Liver (tissue), 8 donors: ENCODE measurements at regions not wholly inside any gene's neighbourhood (a gene's known extent, or its start where the extent isn't known, plus 50 kb on each side); places are given as distances from the start of the nearest gene placed in this dataset.

ENCODE experiments used
- DNase-seq: peaks from one replicate; pipeline ENCODE4 v3.0.0-alpha.2; 2017; ENCODE audit warnings: low spot score
- H3K27ac ChIP-seq, 2 donors: one replicate each; pipeline ENCODE4 v1.7.0; 2013; ENCODE audit warnings: inconsistent platforms in 2 of 2, low read length in 2 of 2, control low read depth in 1 of 2, low read depth in 1 of 2, mild to moderate bottlenecking in 1 of 2
- H3K27me3 ChIP-seq, 4 donors: one replicate each; pipeline versions ENCODE4 v1.6.1 to v1.7.0; 2013; ENCODE audit warnings: low read length in 3 of 4, inconsistent platforms in 1 of 4, mild to moderate bottlenecking in 1 of 4, moderate library complexity in 1 of 4; ENCODE audit not compliant: control insufficient read depth in 4 of 4, insufficient read depth in 4 of 4
- H3K36me3 ChIP-seq, 4 donors: one replicate each; pipeline versions ENCODE4 v1.6.1 to v1.7.0; 2013; ENCODE audit warnings: low read length in 3 of 4, mild to moderate bottlenecking in 3 of 4, low read depth in 1 of 4, moderate library complexity in 1 of 4; ENCODE audit not compliant: control insufficient read depth in 4 of 4, insufficient read depth in 3 of 4
- H3K4me1 ChIP-seq, 4 donors: one replicate each; pipeline versions ENCODE4 v1.6.1 to v1.7.0; 2013; ENCODE audit warnings: low read length in 3 of 4, mild to moderate bottlenecking in 3 of 4, moderate library complexity in 1 of 4; ENCODE audit not compliant: control insufficient read depth in 4 of 4, insufficient read depth in 4 of 4
- H3K4me3 ChIP-seq, 3 donors: one replicate each; pipeline versions ENCODE4 v1.6.1 to v1.7.0; 2013; ENCODE audit warnings: low read length in 3 of 3, control low read depth in 1 of 3, low read depth in 1 of 3, mild to moderate bottlenecking in 1 of 3
- H3K9ac ChIP-seq, 2 donors: one replicate each; pipeline ENCODE4 v1.7.0; 2013; ENCODE audit warnings: low read length in 2 of 2, mild to moderate bottlenecking in 2 of 2, moderate library complexity in 2 of 2, control low read depth in 1 of 2, low read depth in 1 of 2
- H3K9me3 ChIP-seq, 4 donors: one replicate each; pipeline versions ENCODE4 v1.6.1 to v1.7.0; 2013; ENCODE audit warnings: low read length in 3 of 4; ENCODE audit not compliant: control insufficient read depth in 4 of 4
- CTCF ChIP-seq: fragments of 150-350 bp; IDR thresholded peaks from 2 replicates; pipeline ENCODE4 v1.5.1; 2017; ENCODE audit warnings: improper control_type of control experiment, low read depth, low read length; ENCODE audit not compliant: missing input control
- EGR1 ChIP-seq, 2 donors: IDR thresholded peaks; 2 replicates each; pipeline ENCODE4 v1.6.1; 2016 to 2018; ENCODE audit warnings: antibody characterized with exemption in 2 of 2, low read depth in 2 of 2
- FOXA1 ChIP-seq: IDR thresholded peaks from 2 replicates; pipeline ENCODE4 v1.6.1; 2016; ENCODE audit warnings: antibody characterized with exemption
- FOXA2 ChIP-seq: IDR thresholded peaks from 2 replicates; pipeline ENCODE4 v1.6.1; 2016; ENCODE audit warnings: antibody characterized with exemption
- GABPA ChIP-seq, 2 donors: IDR thresholded peaks in 1 of 2; conservative IDR thresholded peaks in 1 of 2; 2 replicates each; pipeline ENCODE4 v1.6.1; 2016; ENCODE audit warnings: antibody characterized with exemption in 2 of 2, mild to moderate bottlenecking in 1 of 2, moderate library complexity in 1 of 2
- HNF4A ChIP-seq, 2 donors: conservative IDR thresholded peaks; 2 replicates each; pipeline ENCODE4 v1.6.1; 2016; ENCODE audit warnings: antibody characterized with exemption in 2 of 2, mild to moderate bottlenecking in 2 of 2
- HNF4G ChIP-seq: IDR thresholded peaks from 2 replicates; pipeline ENCODE4 v1.6.1; 2016; ENCODE audit warnings: antibody characterized with exemption
- JUND ChIP-seq, 2 donors: IDR thresholded peaks; 2 replicates each; pipeline ENCODE4 v1.6.1; 2016; ENCODE audit warnings: antibody characterized with exemption in 2 of 2
- NR2F2 ChIP-seq: IDR thresholded peaks from 2 replicates; pipeline ENCODE4 v1.6.1; 2016; ENCODE audit warnings: antibody characterized with exemption
- RAD21 ChIP-seq, 2 donors: IDR thresholded peaks; 2 replicates each; pipeline ENCODE4 v1.6.1; 2016; ENCODE audit warnings: antibody characterized with exemption in 2 of 2, mild to moderate bottlenecking in 2 of 2
- REST ChIP-seq: IDR thresholded peaks from 2 replicates; pipeline ENCODE4 v1.6.1; 2016; ENCODE audit warnings: antibody characterized with exemption, mild to moderate bottlenecking
- RXRA ChIP-seq, 2 donors: IDR thresholded peaks; 2 replicates each; pipeline ENCODE4 v1.6.1; 2017 to 2018; ENCODE audit warnings: antibody characterized with exemption in 2 of 2, mild to moderate bottlenecking in 1 of 2
- SP1 ChIP-seq: IDR thresholded peaks from 2 replicates; pipeline ENCODE4 v1.6.1; 2018; ENCODE audit warnings: antibody characterized with exemption, mild to moderate bottlenecking
- TAF1 ChIP-seq: conservative IDR thresholded peaks from 2 replicates; pipeline ENCODE4 v1.6.1; 2016; ENCODE audit warnings: antibody characterized with exemption, mild to moderate bottlenecking
- YY1 ChIP-seq: IDR thresholded peaks from 2 replicates; pipeline ENCODE4 v1.6.1; 2016; ENCODE audit warnings: antibody characterized with exemption, mild to moderate bottlenecking
- ZBTB33 ChIP-seq: IDR thresholded peaks from 2 replicates; pipeline ENCODE4 v1.6.1; 2016; ENCODE audit warnings: antibody characterized with exemption
- WGBS: extraction: QIAGEN DNeasy Blood & Tissue Kit; methylation state at CpG from one replicate; pipeline ENCODE4 v1.1.7; 2013; 5-methylcytosine and 5-hydroxymethylcytosine counted together
- TF ChIP-seq, protein P1 (sequence below): IDR thresholded peaks from 2 replicates; pipeline ENCODE4 v1.6.1; 2016; ENCODE audit warnings: antibody characterized with exemption
- TF ChIP-seq, protein P2 (sequence below): IDR thresholded peaks from 2 replicates; pipeline ENCODE4 v1.6.1; 2016; ENCODE audit warnings: antibody characterized with exemption
- donor health status: healthy.
- donor health status: healthy.
- donor health status: healthy.
- donor health status: healthy.
- donor health status: healthy.

- no peak for DNase-seq
- 28% methylated on average over 6 of the region's 6 CpGs for WGBS
Measured at GRCh38 chr16:76900285-76901263, 290.4 kb upstream of the MON1B start.

More at GRCh38 chr16:76900285-76901263, 290.4 kb upstream of the MON1B start:
- H3K4me3 ChIP-seq = peak overlapping the region in 1 of 3 donors; percentile 29
- H3K9ac ChIP-seq = peak overlapping the region in 1 of 2 donors; percentile 41
- H3K27me3 ChIP-seq = no peaks in the 10 kb centered on the region
- TF ChIP-seq ZBTB33 (no peak), SP1 (peak; percentile 94), FOXA1 (no peak), EGR1 (IDR thresholded peaks at IDR 0.05; ENCODE audit: low read depth in 2 of 2) (peak in 1 of 2 donors; percentile 44), REST (peak; percentile 85), FOXA2 (no peak), RXRA (IDR thresholded peaks at IDR 0.05) (no peak), HNF4G (peak; percentile 64), GABPA (IDR thresholded peaks at IDR 0.05 in 1 of 2, conservative IDR thresholded peaks at IDR 0.05 in 1 of 2) (no peak), RAD21 (IDR thresholded peaks at IDR 0.05) (peak; percentile 14 to 23), CTCF (no peak), TAF1 (peak; percentile 96), JUND (IDR thresholded peaks at IDR 0.05) (peak; percentile 35 to 61), HNF4A (conservative IDR thresholded peaks at IDR 0.05) (peak; percentile 81 to 85), YY1 (peak; percentile 70), NR2F2 (no peak)
- TF ChIP-seq, protein P1, sequence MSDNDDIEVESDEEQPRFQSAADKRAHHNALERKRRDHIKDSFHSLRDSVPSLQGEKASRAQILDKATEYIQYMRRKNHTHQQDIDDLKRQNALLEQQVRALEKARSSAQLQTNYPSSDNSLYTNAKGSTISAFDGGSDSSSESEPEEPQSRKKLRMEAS = peak; percentile 33
- TF ChIP-seq, protein P2, sequence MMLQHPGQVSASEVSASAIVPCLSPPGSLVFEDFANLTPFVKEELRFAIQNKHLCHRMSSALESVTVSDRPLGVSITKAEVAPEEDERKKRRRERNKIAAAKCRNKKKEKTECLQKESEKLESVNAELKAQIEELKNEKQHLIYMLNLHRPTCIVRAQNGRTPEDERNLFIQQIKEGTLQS = no peak
- H3K9me3 ChIP-seq = no peaks in the 10 kb centered on the region
- no peaks in the 10 kb centered on the region for H3K36me3 ChIP-seq
- H3K27ac ChIP-seq = peak overlapping the region; percentile 15 to 59
- peaks cover 0 to 9% (median 4%) of the 10 kb centered on the region in 4 donors for H3K4me1 ChIP-seq
